HG03439 (cell line): ENCODE measurements at regions not wholly inside any gene's neighbourhood (a gene's known extent, or its start where the extent isn't known, plus 50 kb on each side); places are given as distances from the start of the nearest gene placed in this dataset.

Experiments used
- ATAC-seq: cut with Tn5 transposase; IDR thresholded peaks from one replicate; pipeline ENCODE4 v1.9.1; 2021; ENCODE audit warnings: mild to moderate bottlenecking, moderate library complexity; ENCODE audit not compliant: unreplicated experiment

GRCh38 chr16:86087011-86087895 lies 188.3 kb downstream of the IRF8 start:
- no peak for ATAC-seq

DNA sequence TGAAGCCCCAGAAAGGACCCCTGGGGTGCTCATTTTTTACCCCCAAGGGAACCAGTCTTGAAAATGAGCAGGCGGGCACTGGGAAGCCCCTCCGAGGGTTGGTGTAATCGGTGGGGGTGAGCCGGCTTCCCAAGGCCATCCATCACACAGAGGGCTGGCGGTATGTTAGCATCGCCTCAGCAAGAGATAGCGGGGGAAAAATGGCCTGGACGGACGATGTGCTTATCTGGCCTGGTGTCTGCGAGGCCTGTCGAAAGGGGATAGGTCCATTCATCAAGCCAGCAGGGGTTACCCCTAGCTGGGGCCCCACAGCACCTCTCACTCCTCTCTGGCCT lies 188.9 kb downstream of the IRF8 start:
- no peak for ATAC-seq

GRCh38 chr16:86088287-86088686 lies 189.3 kb downstream of the IRF8 start:
- ATAC-seq: no peak

DNA sequence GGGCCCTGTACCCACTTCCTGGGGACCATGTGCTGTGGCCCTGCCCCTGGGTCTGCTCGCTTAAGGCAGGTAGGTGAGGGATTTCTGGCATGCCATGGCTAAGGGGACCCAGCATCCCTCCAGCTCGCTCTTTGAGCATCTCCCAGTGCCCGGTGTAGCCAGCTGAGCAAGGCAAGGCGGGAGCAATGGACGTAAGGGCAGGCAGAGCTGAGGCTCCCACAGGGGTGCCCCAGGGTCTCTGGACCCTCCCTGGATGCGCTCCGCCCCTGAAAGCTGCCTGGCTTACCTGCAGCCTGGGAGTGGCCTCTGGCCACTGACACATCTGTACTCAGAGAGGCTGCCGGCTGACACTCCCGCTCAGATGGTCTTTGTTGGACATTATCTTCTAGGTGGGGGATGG lies 189.9 kb downstream of the IRF8 start:
- ATAC-seq: no peak

DNA sequence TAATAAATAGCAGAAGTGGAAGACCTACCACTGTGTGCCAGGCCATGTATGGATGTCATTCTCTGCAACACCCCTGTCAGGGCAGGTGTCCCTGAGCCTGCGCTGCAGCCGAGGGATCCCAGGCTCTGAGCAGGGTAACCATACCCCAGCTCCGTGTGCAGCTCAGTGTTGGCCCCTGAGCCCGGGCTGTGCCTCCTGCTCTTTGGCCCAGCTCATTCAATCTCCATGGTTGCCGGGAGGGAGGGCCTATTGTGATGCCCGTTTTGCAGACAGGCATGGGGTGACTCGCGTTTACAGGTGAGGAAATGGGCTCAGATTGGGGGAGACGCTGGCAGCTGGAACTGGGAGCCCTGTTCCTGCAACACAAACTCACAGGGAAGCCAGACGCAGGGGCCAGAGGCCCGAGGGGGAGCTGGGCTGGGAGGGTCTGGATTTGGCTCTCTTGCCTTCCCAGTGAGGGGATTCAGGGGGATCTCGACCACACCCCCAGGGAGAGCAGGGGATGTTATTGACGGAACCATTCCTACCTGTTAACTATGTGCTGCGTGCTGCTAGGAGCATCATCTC lies 190.5 kb downstream of the IRF8 start:
- ATAC-seq: no peak

DNA sequence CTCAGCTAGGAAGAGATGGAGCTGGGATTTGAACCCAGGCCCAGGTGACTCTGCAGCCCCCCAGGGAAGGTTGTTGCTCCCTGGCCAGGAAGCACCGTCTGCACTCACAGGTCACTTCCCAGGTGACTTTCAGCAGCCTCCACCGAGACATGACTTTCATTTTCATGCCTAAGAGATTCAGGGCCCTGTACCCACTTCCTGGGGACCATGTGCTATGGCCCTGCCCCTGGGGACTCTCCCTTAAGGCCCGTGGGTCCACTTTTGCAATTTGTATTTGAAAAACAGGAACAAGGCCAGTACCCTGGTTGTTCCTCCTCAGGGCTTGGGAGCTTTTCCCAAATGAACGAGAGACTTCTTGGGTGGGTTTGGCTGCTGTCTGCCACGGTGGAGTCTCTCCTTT lies 191.0 kb downstream of the IRF8 start:
- ATAC-seq: no peak

DNA sequence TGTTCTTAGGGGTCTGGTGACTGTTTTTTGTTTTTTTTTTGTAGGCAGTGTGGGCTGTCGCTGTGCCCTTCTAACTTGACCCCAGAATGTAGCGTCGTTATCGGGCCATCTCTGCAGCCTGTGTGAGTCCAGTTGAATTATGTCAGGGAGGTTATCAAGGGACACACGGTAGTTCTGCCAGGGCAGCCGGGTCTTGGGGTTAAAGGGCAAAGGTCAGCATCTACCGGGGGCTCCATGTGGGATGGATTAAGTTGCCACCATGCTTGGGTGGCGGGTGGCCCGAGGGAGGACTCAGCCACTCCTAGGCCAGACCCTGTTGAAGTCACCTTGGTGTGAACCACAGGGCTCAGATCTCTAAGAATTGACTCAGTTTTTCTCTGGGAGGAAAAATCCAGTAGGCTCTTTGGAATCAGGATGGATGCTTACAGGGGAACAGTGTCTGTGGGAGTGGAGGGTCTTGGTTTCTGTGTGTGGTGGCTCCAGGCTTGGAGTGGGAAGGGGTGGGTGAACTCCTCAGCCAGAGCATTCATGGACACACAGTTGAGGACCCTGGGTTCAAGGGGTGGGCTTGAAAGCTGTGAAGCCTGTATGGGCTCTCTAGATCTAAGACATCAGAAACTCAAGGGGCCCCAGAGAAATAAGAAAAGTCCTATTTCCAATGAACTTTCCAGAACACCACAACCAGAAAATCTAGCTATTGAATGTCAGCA lies 191.7 kb downstream of the IRF8 start:
- no peak for ATAC-seq

- ATAC-seq: no peak
Measured at GRCh38 chr16:86091976-86092375, 193.0 kb downstream of the IRF8 start.

- ATAC-seq: no peak
Measured at GRCh38 chr16:86092586-86093480, 193.9 kb downstream of the IRF8 start.

DNA sequence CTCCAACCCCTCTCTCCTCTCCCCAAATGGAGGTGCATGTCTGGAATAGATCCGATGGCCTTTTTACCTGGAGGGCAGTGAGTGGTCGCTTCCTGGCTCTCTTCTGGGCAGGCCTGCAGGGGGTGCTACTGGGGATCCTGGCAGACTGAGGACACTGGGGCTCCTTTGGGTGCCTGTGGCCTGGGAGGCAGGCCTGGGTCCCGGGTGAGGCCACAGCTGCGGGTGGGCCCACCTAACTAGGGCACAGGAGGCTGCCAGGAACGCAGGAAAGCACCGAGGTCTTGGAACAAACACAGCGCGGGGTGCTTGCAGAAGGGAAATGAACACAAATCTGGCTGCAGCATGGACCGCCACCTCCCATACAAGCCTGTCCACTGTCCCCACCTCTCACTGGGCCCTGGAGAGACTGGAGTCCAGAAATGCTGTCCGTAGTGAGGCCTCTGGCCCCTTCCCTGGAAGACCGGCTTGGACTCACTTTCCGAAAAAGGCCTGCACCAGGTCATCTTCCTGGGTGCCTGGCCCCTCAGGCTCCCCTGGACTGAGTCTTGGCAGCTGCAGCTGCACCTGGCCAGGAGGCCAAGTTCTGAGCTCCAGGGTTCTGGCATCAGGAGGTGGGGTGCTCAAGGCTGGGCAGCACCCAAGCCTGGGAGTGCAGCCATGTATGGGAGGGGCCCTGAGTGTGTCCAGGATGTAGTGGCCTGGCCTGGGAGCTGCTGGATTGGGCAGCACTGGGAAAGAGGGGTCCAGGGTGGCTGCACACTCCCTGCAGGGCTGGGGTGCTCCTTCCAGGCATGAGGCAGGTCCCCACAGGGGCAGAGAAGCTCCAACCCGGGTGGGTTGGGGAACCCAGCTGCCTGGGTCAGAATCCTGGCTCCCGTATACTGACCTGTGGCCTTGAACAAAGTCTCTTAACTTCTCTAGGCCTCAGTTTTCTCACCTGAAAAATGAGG lies 195.1 kb downstream of the IRF8 start:
- ATAC-seq: no peak

GRCh38 chr16:86095131-86095752 lies 196.3 kb downstream of the IRF8 start:
- ATAC-seq: no peak

DNA sequence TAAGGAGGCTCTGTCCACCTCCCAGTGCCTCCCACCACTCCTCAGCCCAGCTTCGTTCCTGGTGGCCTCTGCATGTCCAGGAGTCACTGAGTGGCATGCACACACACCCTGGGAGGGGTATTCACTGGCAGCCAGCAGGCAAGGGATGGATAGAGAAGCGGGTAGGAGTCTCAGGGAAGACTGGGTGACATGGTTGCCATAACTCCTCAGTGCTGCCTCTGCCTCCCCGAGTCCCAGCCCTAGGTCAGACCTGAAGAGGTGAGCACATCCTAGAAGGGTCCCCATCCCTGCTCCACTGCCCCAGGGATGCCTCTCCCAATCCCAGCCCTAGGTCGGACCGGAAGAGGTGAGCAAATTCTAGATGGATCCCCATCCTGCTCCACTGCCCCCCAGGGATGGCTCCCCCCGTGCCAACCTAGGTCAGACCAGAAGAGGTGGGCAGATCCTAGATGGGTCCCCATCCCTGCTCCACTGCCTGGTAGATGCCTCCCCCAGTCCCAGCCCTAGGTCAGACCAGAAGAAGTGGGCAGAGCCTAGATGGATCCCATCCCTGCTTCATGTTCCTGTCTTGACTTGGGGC lies 197.0 kb downstream of the IRF8 start:
- ATAC-seq: no peak

DNA sequence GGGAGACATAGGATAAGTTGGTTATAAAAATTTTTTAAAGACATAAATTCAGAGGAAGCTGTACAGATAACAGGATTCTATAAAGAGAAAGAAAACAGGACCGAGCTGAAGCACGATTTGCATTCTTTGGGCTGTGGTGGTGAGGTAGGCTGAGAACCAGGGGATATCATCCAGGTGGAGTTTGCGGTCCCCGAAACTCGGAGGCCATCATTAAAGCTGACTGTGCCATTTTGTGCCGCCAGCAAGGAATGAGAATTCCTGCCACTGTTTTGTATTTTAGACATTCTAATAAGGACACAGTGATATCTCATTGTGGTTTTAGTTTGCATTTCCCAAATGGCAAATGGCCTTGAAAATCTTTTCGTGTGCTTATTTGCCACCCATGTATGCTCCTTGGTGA lies 197.9 kb downstream of the IRF8 start:
- no peak for ATAC-seq

GRCh38 chr16:86099326-86099725 lies 200.4 kb downstream of the IRF8 start:
- ATAC-seq: no peak

DNA sequence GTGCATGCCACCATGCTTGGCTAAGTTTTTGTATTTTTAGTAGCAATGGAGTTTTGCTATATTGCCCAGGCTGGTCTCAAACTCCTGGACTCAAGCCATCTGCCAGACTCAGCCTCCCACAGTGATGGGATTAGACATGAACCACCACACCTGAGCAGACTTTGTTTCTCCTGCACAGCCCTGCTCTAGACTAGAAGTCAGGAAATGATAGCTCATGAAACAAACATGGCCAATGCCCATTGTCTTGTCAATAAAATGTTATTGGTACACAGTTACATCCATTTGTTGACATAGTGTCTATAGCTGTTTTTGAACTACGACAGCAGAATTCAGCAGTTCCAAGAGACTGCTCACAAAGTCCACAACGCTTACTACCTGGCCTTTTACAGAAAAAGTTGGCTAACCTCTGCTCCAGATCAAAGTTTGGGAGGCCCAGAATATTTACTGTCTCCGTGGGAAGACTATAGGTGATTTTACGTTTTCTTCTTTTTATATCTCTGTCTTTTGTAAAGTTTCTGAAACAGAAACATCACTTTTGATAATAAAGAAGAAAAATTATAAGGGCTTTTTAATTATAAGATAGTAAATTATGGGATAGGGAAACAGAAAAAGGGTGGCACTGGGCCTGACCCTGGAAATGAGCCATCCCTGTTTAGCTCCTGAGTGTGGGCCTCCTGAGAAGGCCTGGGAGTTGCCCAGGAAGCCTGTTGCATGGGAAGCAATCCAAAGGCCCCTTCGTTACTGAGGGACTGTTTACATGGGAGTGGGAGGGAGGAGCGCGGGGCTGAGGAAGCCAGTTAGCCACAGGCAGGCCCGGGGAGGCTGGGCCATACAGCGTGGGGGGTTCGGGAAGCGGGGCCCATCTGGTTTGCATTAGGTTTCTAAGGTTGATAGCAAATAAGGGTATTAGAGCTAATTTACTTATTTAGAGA lies 201.5 kb downstream of the IRF8 start:
- ATAC-seq: no peak

DNA sequence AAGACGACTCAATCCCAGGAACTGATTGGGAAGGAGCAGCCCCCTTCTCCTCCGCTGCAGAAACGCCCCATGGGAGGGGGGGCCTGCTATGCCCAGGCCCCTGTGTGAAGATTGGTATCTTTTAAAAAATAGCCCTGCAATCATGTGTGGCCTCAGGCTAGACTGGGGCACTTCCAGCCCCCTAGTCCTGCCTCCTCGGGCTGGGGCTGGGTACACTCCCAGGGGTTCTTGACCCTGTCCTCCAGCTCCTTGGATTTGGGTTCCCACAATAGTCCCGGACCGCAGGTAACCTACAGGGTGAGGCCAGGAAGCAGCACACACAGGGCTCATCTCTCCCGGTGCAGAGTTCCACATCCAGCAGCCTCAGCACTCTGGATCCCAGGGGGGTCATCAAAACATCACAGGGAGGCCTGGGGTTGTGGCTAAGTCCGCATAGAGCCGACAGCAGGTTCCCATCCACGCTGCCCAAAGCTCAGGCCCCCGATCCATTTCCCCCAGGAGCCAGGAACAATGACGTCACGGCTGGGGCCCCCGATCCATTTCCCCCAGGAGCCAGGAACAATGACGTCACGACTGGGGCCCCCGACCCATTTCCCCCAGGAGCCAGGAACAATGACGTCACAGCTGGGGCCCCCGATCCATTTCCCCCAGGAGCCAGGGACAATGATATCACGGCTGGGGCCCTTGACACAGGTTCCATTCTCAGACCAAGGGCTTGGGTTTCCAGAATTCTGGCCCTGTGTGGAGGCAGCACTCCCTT lies 202.4 kb downstream of the IRF8 start:
- no peak for ATAC-seq

GRCh38 chr16:86101897-86102157 lies 202.9 kb downstream of the IRF8 start:
- no peak for ATAC-seq

DNA sequence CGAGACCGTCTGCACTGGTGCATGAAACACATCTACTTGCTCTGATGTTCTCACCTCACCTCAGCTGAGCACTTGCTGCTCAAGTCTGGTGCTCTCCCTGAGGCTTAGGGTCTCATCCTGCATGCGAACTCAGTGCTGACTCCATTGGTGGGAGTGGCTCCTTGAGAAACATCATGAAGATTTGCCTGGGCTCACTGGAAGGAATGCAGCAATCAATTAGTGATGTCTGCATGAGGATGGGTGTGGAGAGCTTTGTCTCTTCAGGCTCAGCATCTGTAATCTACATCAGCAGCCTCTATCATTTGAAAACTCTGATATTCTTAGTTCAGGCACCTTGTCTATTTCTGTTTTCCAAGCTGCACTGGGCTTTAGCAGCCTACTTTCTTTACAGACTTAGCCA lies 204.4 kb downstream of the IRF8 start:
- no peak for ATAC-seq
